AG09309 (cell line): ENCODE measurements at regions not wholly inside any gene's neighbourhood (a gene's known extent, or its start where the extent isn't known, plus 50 kb on each side); places are given as distances from the start of the nearest gene placed in this dataset.

Experiments used
- DNase-seq: peaks from one replicate; pipeline ENCODE4 v3.0.0-alpha.2; 2010; ENCODE audit warnings: low read depth
- H3K4me3 ChIP-seq: 2 replicates; pipeline ENCODE4 v1.5.1; 2011; ENCODE audit warnings: mild to moderate bottlenecking, low read depth, low read length, moderate library complexity; ENCODE audit not compliant: control insufficient read depth
- TF ChIP-seq, protein P1 (sequence below): IDR thresholded peaks from 2 replicates; pipeline ENCODE4 v1.5.1; 2011; ENCODE audit warnings: mild to moderate bottlenecking, low read depth, low read length, inconsistent platforms; ENCODE audit not compliant: insufficient read depth, control insufficient read depth; ENCODE audit errors: missing control alignments

- no peak for DNase-seq
- no peak overlapping the region for H3K4me3 ChIP-seq
- TF ChIP-seq, protein P1, sequence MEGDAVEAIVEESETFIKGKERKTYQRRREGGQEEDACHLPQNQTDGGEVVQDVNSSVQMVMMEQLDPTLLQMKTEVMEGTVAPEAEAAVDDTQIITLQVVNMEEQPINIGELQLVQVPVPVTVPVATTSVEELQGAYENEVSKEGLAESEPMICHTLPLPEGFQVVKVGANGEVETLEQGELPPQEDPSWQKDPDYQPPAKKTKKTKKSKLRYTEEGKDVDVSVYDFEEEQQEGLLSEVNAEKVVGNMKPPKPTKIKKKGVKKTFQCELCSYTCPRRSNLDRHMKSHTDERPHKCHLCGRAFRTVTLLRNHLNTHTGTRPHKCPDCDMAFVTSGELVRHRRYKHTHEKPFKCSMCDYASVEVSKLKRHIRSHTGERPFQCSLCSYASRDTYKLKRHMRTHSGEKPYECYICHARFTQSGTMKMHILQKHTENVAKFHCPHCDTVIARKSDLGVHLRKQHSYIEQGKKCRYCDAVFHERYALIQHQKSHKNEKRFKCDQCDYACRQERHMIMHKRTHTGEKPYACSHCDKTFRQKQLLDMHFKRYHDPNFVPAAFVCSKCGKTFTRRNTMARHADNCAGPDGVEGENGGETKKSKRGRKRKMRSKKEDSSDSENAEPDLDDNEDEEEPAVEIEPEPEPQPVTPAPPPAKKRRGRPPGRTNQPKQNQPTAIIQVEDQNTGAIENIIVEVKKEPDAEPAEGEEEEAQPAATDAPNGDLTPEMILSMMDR: no peak
These were observed 457.0 kb upstream of the HNRNPA3 start for GRCh38 chr2:176755537-176756135.

DNA sequence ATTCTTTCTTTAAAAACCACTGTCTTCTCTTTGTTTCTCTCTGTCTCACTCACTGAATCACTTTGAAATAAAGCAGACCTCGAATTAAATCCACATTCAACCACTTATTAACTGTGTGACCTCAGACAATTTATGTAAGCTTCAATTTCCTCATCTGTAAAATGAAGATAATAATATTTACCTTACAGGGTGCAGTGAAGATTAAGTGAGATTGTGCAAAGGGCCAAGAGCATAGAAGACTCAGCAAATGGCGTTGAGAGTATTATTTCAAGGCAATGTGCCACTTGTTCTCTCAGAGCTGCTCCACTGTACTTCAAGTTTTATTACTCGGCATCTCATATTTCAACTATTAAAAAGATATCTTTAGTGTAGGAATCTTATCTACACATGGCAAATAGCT is 454.2 kb upstream of the HNRNPA3 start:
- TF ChIP-seq, protein P1: no peak
- H3K4me3 ChIP-seq: no peak overlapping the region
- DNase-seq: no peak

GRCh38 chr2:176760439-176760838 is 452.2 kb upstream of the HNRNPA3 start:
- TF ChIP-seq, protein P1: no peak

DNA sequence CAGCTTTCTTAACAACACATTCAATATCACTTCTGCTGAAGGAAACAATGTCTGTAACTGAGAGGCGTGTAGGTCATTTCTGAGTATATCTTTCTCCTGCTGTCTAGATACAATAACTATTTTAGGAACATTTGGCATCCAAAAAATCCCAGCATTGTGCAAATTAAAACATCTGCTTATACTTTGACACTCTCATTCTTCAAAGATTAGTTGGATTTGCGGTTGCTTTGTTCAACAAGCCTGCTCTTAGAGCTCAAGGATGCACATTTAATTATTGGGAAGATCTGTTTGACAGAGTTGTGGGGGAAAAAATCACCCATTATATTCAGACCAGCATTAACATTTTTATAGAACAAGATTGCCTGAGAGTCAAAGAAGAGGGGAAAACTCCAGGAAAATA is 449.5 kb upstream of the HNRNPA3 start:
- TF ChIP-seq, protein P1: no peak
- no peak overlapping the region for H3K4me3 ChIP-seq
- no peak for DNase-seq

More at GRCh38 chr2:176760439-176760838, 452.2 kb upstream of the HNRNPA3 start:
- no peak for DNase-seq
- no peak overlapping the region for H3K4me3 ChIP-seq

- no peak for DNase-seq
- TF ChIP-seq, protein P1: no peak
- no peak overlapping the region for H3K4me3 ChIP-seq
These were observed 448.7 kb upstream of the HNRNPA3 start for GRCh38 chr2:176763851-176764404.

GRCh38 chr2:176764921-176765320 is 447.7 kb upstream of the HNRNPA3 start:
- H3K4me3 ChIP-seq: no peak overlapping the region
- no peak for DNase-seq
- TF ChIP-seq, protein P1: no peak
